ENCODE measurements at regions not wholly inside any gene's neighbourhood (a gene's known extent, or its start where the extent isn't known, plus 50 kb on each side); places are given as distances from the start of the nearest gene placed in this dataset.

GRCh38 chr20:61193164-61193563 lies 58.9 kb upstream of the CDH4 start:
- DNase-seq, result no peak

All from stimulated activated CD4-positive, alpha-beta T cell treated with anti-CD3 and anti-CD28 coated beads, Interleukin-1b, Interleukin-23, amount 100 ng/mL, for 48 hours (primary cell).